Astrocyte of the cerebellum (primary cell): ENCODE measurements at regions not wholly inside any gene's neighbourhood (a gene's known extent, or its start where the extent isn't known, plus 50 kb on each side); places are given as distances from the start of the nearest gene placed in this dataset.

Experiments used
- DNase-seq: peaks from one replicate; pipeline ENCODE4 v3.0.0-alpha.2; 2011; ENCODE audit warnings: low read depth
- H3K4me3 ChIP-seq: 2 replicates; pipeline ENCODE4 v1.5.1; 2011; ENCODE audit warnings: mild to moderate bottlenecking, low read depth, low read length, moderate library complexity
- CTCF ChIP-seq: IDR thresholded peaks from 2 replicates; pipeline ENCODE4 v1.5.1; 2012; ENCODE audit warnings: low read length, low read depth, moderate library complexity, mild to moderate bottlenecking; ENCODE audit errors: missing control alignments
- in situ Hi-C: cut with HindIII; loops from 2 replicates; pipeline ENCODE4 v1.10.0; 2017; ENCODE audit warnings: low sequenced_read_pairs

- TF ChIP-seq CTCF: no peak
- H3K4me3 ChIP-seq: no peak overlapping the region
- DNase-seq: no peak
- in situ Hi-C loops: no loop called here
Measured at GRCh38 chr9:90310521-90310876, 332.1 kb downstream of the DIRAS2 start.

GRCh38 chr9:90311811-90312210 is 330.8 kb downstream of the DIRAS2 start:
- H3K4me3 ChIP-seq: no peak overlapping the region
- in situ Hi-C loops: no loop called here
- no peak for DNase-seq
- TF ChIP-seq CTCF: no peak

GRCh38 chr9:90322296-90322695 is 320.3 kb downstream of the DIRAS2 start:
- DNase-seq: no peak
- no peak overlapping the region for H3K4me3 ChIP-seq
- in situ Hi-C loops: no loop called here
- TF ChIP-seq CTCF: no peak

- in situ Hi-C loops: no loop called here
- no peak for TF ChIP-seq CTCF
- DNase-seq: no peak
- no peak overlapping the region for H3K4me3 ChIP-seq
Measured at GRCh38 chr9:90325913-90326653, 316.5 kb downstream of the DIRAS2 start.

- H3K4me3 ChIP-seq: no peak overlapping the region
- in situ Hi-C loops: no loop called here
- no peak for DNase-seq
- TF ChIP-seq CTCF: no peak
Measured at GRCh38 chr9:90330231-90330630, 312.4 kb downstream of the DIRAS2 start.

GRCh38 chr9:90331826-90332575 is 310.6 kb downstream of the DIRAS2 start:
- in situ Hi-C loops: no loop called here
- TF ChIP-seq CTCF: no peak
- no peak overlapping the region for H3K4me3 ChIP-seq
- no peak for DNase-seq
